C4-2B (cell line): ENCODE measurements at regions not wholly inside any gene's neighbourhood (a gene's known extent, or its start where the extent isn't known, plus 50 kb on each side); places are given as distances from the start of the nearest gene placed in this dataset.

ENCODE experiments used
- ZFX ChIP-seq: fragments of 450-650 bp; IDR thresholded peaks from 2 replicates; pipeline ENCODE4 v1.6.1; 2017
- TF ChIP-seq, protein P1 (sequence below): fragments of 450-650 bp; conservative IDR thresholded peaks from 2 replicates; pipeline ENCODE4 v1.5.1; 2017; ENCODE audit warnings: mild to moderate bottlenecking

DNA sequence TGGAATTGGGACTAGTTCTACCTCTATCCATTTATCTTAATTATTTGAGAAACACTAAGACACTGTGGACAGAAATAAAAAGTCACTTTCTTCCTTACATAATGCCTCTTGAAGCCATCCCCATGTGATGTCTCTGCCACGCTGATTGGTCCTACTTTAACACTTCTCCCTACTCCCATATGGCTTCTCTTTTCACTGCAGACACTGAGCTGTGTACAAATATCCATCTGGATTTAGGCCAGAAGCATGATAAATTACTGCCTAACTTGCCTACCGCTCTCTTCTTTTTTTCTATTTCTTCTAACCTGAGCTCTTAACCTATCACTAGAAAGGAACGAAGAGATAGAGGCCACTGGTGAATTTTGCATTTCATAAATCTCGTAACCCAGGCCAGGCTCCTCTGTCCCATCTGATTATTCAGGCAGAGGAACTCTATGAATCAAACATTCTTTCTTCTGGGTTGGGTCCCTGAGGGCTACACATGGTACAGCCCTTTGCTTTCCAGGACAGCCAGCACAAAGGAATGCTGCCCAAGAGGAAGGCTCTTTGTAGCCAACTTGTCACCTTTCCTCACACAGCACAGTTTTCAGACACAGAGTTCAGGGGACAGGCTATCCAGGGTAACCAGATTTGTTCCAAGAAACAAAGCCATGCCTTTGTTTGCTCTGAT lies 878.5 kb upstream of the LRRC4C start:
- TF ChIP-seq, protein P1, sequence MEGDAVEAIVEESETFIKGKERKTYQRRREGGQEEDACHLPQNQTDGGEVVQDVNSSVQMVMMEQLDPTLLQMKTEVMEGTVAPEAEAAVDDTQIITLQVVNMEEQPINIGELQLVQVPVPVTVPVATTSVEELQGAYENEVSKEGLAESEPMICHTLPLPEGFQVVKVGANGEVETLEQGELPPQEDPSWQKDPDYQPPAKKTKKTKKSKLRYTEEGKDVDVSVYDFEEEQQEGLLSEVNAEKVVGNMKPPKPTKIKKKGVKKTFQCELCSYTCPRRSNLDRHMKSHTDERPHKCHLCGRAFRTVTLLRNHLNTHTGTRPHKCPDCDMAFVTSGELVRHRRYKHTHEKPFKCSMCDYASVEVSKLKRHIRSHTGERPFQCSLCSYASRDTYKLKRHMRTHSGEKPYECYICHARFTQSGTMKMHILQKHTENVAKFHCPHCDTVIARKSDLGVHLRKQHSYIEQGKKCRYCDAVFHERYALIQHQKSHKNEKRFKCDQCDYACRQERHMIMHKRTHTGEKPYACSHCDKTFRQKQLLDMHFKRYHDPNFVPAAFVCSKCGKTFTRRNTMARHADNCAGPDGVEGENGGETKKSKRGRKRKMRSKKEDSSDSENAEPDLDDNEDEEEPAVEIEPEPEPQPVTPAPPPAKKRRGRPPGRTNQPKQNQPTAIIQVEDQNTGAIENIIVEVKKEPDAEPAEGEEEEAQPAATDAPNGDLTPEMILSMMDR, result no peak
- TF ChIP-seq ZFX, result no peak
